Adrenal gland (tissue), 9 donors: ENCODE measurements at regions not wholly inside any gene's neighbourhood (a gene's known extent, or its start where the extent isn't known, plus 50 kb on each side); places are given as distances from the start of the nearest gene placed in this dataset.

ENCODE experiments used
- DNase-seq, 7 donors: peaks; one replicate each; pipeline ENCODE4 v3.0.0-alpha.2; 2019 to 2020
- H3K27ac ChIP-seq, 5 donors: fragments of 200-600 bp; sonication (generic) in 4 of 5; 1 replicate in 3 of 5; 2 replicates in 2 of 5; pipeline versions ENCODE4 v1.5.1 to v1.8.0; 2016 to 2020; ENCODE audit warnings: mild to moderate bottlenecking in 1 of 5
- H3K27me3 ChIP-seq: fragments of 200-600 bp; 2 replicates; pipeline ENCODE4 v1.8.0; 2021
- H3K36me3 ChIP-seq, 2 donors: fragments of 200-600 bp; replicated peaks in 1 of 2; 1 replicate in 1 of 2; 2 replicates in 1 of 2; pipeline versions ENCODE4 v1.5.1 to v1.8.0; 2018 to 2022
- H3K4me1 ChIP-seq, 2 donors: fragments of 200-600 bp; replicated peaks in 1 of 2; 1 replicate in 1 of 2; 2 replicates in 1 of 2; pipeline versions ENCODE4 v1.5.1 to v1.8.0; 2018 to 2021
- H3K4me3 ChIP-seq, 4 donors: fragments of 200-600 bp; sonication (generic) in 3 of 4; one replicate each; pipeline ENCODE4 v1.5.1; 2016 to 2018
- H3K9me3 ChIP-seq, 3 donors: fragments of 200-600 bp; sonication (generic) in 1 of 3; replicated peaks in 1 of 3; 1 replicate in 2 of 3; 2 replicates in 1 of 3; pipeline versions ENCODE4 v1.5.1 to v1.8.0; 2016 to 2021
- CTCF ChIP-seq, 6 experiments: fragments of 450-650 bp in 4 of 6; fragments of 200-600 bp in 2 of 6; sonication (generic) in 1 of 6; IDR thresholded peaks; 1 replicate in 5 of 6; 2 replicates in 1 of 6; pipeline versions ENCODE4 v1.5.1 to v1.8.0; 2016 to 2021; ENCODE audit warnings: antibody characterized with exemption in 6 of 6, mild to moderate bottlenecking in 2 of 6, moderate library complexity in 1 of 6
- POLR2A ChIP-seq, 2 donors: fragments of 450-650 bp; IDR thresholded peaks; one replicate each; pipeline ENCODE4 v1.6.1; 2017; ENCODE audit warnings: antibody characterized with exemption in 2 of 2, mild to moderate bottlenecking in 2 of 2, moderate library complexity in 1 of 2
- WGBS, 4 donors: extraction: QIAGEN DNeasy Blood & Tissue Kit in 2 of 4; methylation state at CpG; one replicate each; pipeline versions ENCODE4 v1.1.5 to v1.1.7; 2013 to 2017; 5-methylcytosine and 5-hydroxymethylcytosine counted together
- intact Hi-C, 2 donors: fragments of 100-400 bp; cut with DNase I; formaldehyde crosslinking; loops; one replicate each; pipeline versions ENCODE4 v1.14.1 to v1.15.0; 2022 to 2023
- donor health status: healthy with polysubstance abuse.
- donor health status: Bipolar disorder and iron deficiency.
- donor health status: DM: yes; HTN: yes; CAD: no.
- donor health status: DM: no; HTN: no; CAD: no.
- donor health status: DM: no; HTN: no; CAD: no.

DNA sequence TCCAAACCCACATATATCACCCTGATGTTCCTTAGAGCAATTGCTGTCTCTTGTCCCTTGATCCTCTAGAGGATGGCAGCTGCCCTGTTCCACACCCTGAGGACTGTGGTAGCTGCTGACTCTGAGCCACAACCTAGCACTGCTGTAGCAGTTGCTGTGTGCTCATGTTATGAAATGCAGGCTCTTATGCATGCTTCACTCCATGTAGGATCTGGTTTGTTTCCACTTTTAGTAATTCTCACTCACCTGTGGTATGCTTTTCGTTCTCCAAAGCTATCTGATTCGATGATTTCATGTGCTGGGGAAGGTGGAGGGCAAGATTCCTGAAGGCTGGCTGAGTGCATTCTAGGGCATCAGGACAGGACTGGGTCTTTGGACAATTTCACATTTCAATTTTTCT lies 649.0 kb upstream of the RAB6C start:
- H3K36me3 ChIP-seq: no peaks in the 10 kb centered on the region
- no peaks in the 10 kb centered on the region for H3K27me3 ChIP-seq
- no peak overlapping the region for H3K27ac ChIP-seq
- intact Hi-C loops: no loop called here
- H3K4me3 ChIP-seq: no peak overlapping the region
- no peaks in the 10 kb centered on the region for H3K4me1 ChIP-seq
- 83 to 88% (median 83%) methylated on average over 2 of the region's 2 CpGs for WGBS, 4 donors
- TF ChIP-seq POLR2A (IDR thresholded peaks at IDR 0.05) (no peak), CTCF (IDR thresholded peaks at IDR 0.05) (no peak)
- no peaks in the 10 kb centered on the region for H3K9me3 ChIP-seq
- DNase-seq: no peak

GRCh38 chr2:129331638-129332037 lies 647.8 kb upstream of the RAB6C start:
- Histone ChIP-seq H3K4me3 (no peak overlapping the region), H3K27ac (no peak overlapping the region), H3K36me3 (no peaks in the 10 kb centered on the region), H3K9me3 (no peaks in the 10 kb centered on the region), H3K4me1 (no peaks in the 10 kb centered on the region), H3K27me3 (no peaks in the 10 kb centered on the region)
- intact Hi-C loops: no loop called here
- 80 to 91% (median 83%) methylated on average over 7 of the region's 7 CpGs for WGBS, 4 donors
- no peak for DNase-seq
- TF ChIP-seq CTCF (IDR thresholded peaks at IDR 0.05): no peak
- no peak for TF ChIP-seq POLR2A (IDR thresholded peaks at IDR 0.05)

DNA sequence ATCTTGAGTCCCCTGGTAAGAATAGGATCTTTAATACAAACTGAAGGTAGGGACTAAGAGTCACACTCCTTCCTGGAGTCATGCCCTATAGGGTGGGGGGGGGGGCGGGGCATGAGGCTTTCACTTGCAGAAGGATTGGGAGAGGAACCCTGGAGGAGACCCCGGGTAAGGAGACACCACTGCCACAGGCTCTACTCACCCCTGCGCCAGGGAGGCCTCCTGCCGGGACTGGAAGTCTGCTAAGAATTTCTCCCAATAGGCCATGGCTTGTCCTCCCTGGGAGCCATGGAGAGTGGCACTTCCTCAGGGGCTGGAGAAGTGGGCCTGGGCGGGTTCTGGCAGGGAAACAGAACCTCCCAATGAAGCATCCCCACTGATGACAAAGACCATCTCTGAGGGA lies 645.3 kb upstream of the RAB6C start:
- intact Hi-C loops: no loop called here
- Histone ChIP-seq H3K27me3 (no peaks in the 10 kb centered on the region), H3K4me3 (no peak overlapping the region), H3K4me1 (no peaks in the 10 kb centered on the region), H3K36me3 (no peaks in the 10 kb centered on the region), H3K9me3 (no peaks in the 10 kb centered on the region), H3K27ac (no peak overlapping the region)
- DNase-seq: no peak
- TF ChIP-seq POLR2A (IDR thresholded peaks at IDR 0.05) (no peak), CTCF (IDR thresholded peaks at IDR 0.05) (no peak)
- WGBS, 4 donors: 87 to 93% (median 90%) methylated on average over 2 to 5 of the region's 5 CpGs

DNA sequence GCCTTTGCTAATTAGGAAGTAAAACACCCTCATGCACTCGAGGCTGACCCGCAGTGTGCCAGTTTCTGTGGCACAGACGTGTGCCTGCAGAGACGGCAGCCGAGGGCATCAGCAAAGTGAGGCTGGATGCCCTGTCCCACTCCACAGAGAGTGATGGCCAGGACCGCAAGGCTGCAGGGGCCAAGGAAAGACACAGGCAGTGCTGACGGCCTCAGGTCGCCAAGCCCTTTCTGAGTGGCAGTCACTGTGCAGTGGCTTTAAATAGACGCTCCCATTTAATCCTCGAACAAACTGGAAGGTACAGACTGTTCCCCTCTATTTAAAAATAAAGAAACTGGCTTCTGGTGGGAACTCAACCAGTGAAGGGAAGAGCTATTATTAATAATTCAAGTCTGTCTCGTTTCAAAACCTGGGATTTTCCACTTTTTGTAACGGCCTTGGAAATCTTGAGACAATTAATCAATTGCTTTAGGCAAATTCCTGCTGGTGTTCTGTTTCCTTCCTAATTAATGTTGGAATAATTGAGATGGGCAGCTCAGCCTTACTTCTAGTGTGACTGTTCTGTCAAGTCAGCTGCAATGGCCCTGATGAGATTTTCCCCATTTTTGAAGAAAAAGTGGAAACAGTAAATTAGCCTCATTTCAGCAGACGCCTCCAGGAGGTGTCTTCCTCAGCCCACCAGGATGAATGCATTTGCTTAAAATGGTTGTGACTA lies 644.6 kb upstream of the RAB6C start:
- 56 to 70% (median 65%) methylated on average over 11 to 13 of the region's 13 CpGs for WGBS, 4 donors
- H3K9me3 ChIP-seq: no peaks in the 10 kb centered on the region
- no peaks in the 10 kb centered on the region for H3K4me1 ChIP-seq
- H3K27ac ChIP-seq: no peak overlapping the region
- no peaks in the 10 kb centered on the region for H3K27me3 ChIP-seq
- H3K36me3 ChIP-seq: no peaks in the 10 kb centered on the region
- no peak for DNase-seq
- intact Hi-C loops: no loop called here
- no peak overlapping the region for H3K4me3 ChIP-seq
- TF ChIP-seq CTCF (IDR thresholded peaks at IDR 0.05) (no peak), POLR2A (IDR thresholded peaks at IDR 0.05) (no peak)
